H1 (cell line): ENCODE measurements at regions not wholly inside any gene's neighbourhood (a gene's known extent, or its start where the extent isn't known, plus 50 kb on each side); places are given as distances from the start of the nearest gene placed in this dataset.

Experiments used
- BCL11A ChIP-seq, 2 experiments: IDR thresholded peaks; one replicate each; pipeline ENCODE4 v1.6.1; 2011; ENCODE audit warnings: low read depth in 2 of 2, low read length in 2 of 2, mild to moderate bottlenecking in 2 of 2
- CHD2 ChIP-seq: IDR thresholded peaks from 2 replicates; pipeline ENCODE4 v1.6.1; 2012; ENCODE audit warnings: low read length, improper control_type of control experiment
- CTCF ChIP-seq, 3 experiments: IDR thresholded peaks; 1 replicate in 2 of 3; 2 replicates in 1 of 3; pipeline versions ENCODE4 v1.5.1 to v1.6.1; 2011; ENCODE audit warnings: low read length in 3 of 3, mild to moderate bottlenecking in 3 of 3, inconsistent platforms in 2 of 3, low read depth in 1 of 3, moderate library complexity in 1 of 3; ENCODE audit not compliant: insufficient read depth in 1 of 3; ENCODE audit errors: control extremely low read depth in 1 of 3
- EZH2 ChIP-seq: fragments of 200-600 bp; sonication (generic); IDR thresholded peaks from 2 replicates; pipeline ENCODE4 v1.7.1; 2012; ENCODE audit warnings: low read depth, mild to moderate bottlenecking, moderate library complexity, low read length, inconsistent platforms; ENCODE audit not compliant: severe bottlenecking
- GTF2F1 ChIP-seq: IDR thresholded peaks from 2 replicates; pipeline ENCODE4 v1.6.1; 2012; ENCODE audit warnings: low read depth, low read length, improper control_type of control experiment, borderline replicate concordance
- HDAC6 ChIP-seq: IDR thresholded peaks from one replicate; pipeline ENCODE4 v1.7.1; 2012; ENCODE audit warnings: low read depth, mild to moderate bottlenecking, inconsistent platforms, low read length, moderate library complexity
- MAFK ChIP-seq: IDR thresholded peaks from 2 replicates; pipeline ENCODE4 v1.6.1; 2012; ENCODE audit warnings: low read depth, mild to moderate bottlenecking, improper control_type of control experiment, low read length
- NRF1 ChIP-seq: IDR thresholded peaks from 2 replicates; pipeline ENCODE4 v1.6.1; 2011; ENCODE audit warnings: mild to moderate bottlenecking, low read depth, low read length, improper control_type of control experiment
- POLR2A ChIP-seq, 2 experiments: IDR thresholded peaks; 1 replicate in 1 of 2; 2 replicates in 1 of 2; pipeline ENCODE4 v1.6.1; 2011; ENCODE audit warnings: low read depth in 2 of 2, low read length in 2 of 2, mild to moderate bottlenecking in 2 of 2; ENCODE audit errors: control extremely low read depth in 1 of 2
- POU5F1 ChIP-seq: IDR thresholded peaks from 2 replicates; pipeline ENCODE4 v1.6.1; 2011; ENCODE audit warnings: low read depth, mild to moderate bottlenecking, low read length, moderate library complexity
- RBBP5 ChIP-seq: IDR thresholded peaks from 2 replicates; pipeline ENCODE4 v1.7.1; 2012; ENCODE audit warnings: low read depth, mild to moderate bottlenecking, inconsistent platforms, low read length, moderate library complexity, borderline replicate concordance
- SIRT6 ChIP-seq: IDR thresholded peaks from one replicate; pipeline ENCODE4 v1.7.1; 2012; ENCODE audit warnings: low read length, inconsistent platforms
- ZNF274 ChIP-seq: IDR thresholded peaks from 2 replicates; pipeline ENCODE4 v1.7.0; 2012; ENCODE audit warnings: low read length, borderline replicate concordance; ENCODE audit errors: extremely low read depth

GRCh38 chr3:115254492-115255196 is 107.6 kb upstream of the ZBTB20 start:
- no peak for TF ChIP-seq RBBP5
- no peak for TF ChIP-seq CHD2
- TF ChIP-seq NRF1, result no peak
- TF ChIP-seq CTCF (IDR thresholded peaks at IDR 0.05; ENCODE audit: control extremely low read depth in 1 of 3, insufficient read depth in 1 of 3, low read depth in 1 of 3, low read length in 3 of 3), result no peak
- TF ChIP-seq EZH2, result no peak
- no peak for TF ChIP-seq GTF2F1
- no peak for TF ChIP-seq BCL11A (IDR thresholded peaks at IDR 0.05; ENCODE audit: low read depth in 2 of 2, low read length in 2 of 2)
- no peak for TF ChIP-seq POLR2A (IDR thresholded peaks at IDR 0.05; ENCODE audit: control extremely low read depth in 1 of 2, low read depth in 2 of 2, low read length in 2 of 2)
- TF ChIP-seq MAFK, result no peak
- no peak for TF ChIP-seq HDAC6
- no peak for TF ChIP-seq POU5F1
- TF ChIP-seq ZNF274, result no peak
- no peak for TF ChIP-seq SIRT6
